GM21381 (cell line): ENCODE measurements at regions not wholly inside any gene's neighbourhood (a gene's known extent, or its start where the extent isn't known, plus 50 kb on each side); places are given as distances from the start of the nearest gene placed in this dataset.
"Not testable (repeated sequence)": the region's sequence is repeated elsewhere in the genome, so short reads cannot be mapped to it uniquely, and the experiment has no call there.

ENCODE experiments used
- ATAC-seq: cut with Tn5 transposase; IDR thresholded peaks from one replicate; pipeline ENCODE4 v1.9.1; 2021; ENCODE audit warnings: mild to moderate bottlenecking, moderate library complexity; ENCODE audit not compliant: unreplicated experiment

DNA sequence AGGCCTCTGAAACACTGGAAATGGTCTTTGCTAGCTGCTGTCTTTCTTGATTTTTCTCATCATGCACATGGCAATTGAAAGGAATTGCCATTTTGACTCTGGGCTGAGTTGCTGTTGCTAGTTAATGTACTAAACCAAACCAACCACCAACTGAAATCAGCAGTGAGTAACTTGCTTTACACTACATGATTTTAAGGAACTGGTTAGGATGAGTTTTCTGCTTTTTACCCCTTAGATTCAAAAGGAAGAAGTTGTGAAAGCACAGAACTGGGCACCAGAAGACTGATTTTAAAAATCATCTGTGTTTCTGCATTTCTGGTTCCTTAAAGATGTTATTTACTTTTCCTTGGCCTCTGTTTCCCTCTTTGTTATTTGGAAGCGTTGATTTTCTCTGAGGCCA lies 361.9 kb downstream of the HLX start:
- no peak for ATAC-seq

DNA sequence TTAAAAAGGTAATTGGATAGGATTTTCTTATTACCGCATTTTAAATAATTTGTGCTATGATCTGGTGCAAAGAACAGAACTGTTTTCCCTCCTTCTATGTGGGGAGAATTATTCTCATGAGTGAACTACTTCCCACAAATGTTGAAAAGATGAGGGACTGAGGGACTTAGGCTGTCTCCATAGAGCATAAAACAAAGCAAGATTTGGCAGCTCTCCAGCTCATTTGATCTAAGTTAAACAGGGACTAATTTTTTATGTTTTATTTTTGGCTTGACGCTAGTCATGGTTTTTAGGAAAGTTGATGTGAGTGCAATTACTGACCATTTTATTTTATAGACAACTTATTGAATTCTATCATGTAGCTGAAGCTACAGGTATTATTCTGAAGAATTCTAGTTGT lies 362.3 kb downstream of the HLX start:
- no peak for ATAC-seq

DNA sequence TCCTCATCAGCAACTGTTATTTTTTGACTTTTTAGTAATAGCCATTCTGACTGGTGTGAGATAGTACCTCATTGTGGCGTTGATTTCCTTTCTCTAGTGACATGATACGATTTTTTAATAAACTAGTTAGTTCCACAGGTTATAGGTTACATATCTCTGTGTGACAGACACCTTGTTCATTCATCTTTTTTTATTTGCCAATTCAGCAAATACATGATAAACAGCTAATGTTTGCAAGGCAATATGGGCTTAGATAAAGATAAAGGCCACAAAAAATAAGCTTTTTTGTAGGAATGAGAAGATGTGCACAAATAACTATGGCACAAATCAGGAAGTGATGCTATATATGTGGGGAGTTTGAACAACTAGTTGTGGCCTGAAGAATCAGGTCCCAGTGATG lies 366.8 kb downstream of the HLX start:
- no peak for ATAC-seq

- ATAC-seq = no peak
Measured at GRCh38 chr1:221246628-221247415, 367.6 kb downstream of the HLX start.

DNA sequence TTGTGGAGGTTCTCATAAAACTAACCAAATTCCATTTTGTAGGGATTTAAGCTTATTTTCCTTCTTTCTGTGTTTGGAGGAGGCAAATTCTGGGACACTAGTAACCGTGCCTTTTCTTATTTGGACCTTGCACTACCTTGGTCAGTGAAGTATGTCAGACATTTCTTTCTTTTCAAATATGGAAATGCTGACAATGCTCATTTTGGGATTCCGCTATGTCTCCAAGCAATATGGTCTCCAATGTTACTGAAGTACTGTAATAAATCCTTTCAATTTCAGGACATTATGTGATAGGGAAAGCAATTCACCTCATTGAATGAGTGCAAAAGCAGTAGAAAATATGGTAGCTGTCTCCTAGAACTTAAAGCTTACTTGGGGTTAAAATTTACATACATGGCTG lies 372.3 kb downstream of the HLX start:
- ATAC-seq = no peak

DNA sequence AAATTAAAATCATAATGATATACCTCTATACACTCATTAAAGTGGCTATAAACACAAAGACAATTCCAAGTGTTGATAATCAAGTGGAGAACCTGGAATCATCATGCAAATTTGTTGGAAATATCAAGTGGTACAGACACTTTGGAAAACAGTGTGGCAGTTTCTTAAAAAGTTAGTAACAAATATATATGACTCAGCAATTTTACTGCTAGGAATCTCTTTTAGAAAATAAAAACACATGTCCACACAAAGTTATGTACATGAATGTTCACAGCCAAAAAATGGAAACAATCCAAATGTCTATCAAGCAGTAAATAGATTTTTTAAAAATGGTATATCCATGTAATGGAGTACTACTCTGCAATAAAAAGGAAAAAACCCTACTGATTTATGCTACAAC lies 375.6 kb downstream of the HLX start:
- ATAC-seq = no peak

DNA sequence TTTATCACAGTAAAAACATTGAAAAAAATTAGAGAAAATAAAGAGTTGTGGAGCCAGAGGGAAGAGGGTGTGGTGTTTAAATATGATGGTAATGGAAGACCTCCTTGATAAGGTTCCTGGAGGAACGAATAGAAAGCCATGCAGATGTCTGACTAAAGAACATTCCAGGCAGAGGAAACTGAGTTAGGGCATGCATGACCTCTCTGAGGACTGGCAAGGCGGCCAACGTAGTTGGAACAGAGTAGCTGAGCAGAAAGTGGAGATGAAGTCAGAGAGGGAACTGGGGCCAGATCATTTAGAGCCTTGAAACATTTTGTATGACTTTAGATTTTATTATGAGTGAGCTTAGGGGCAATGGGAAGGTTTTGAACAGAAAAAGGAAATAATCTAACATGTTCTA lies 377.5 kb downstream of the HLX start:
- ATAC-seq = no peak

DNA sequence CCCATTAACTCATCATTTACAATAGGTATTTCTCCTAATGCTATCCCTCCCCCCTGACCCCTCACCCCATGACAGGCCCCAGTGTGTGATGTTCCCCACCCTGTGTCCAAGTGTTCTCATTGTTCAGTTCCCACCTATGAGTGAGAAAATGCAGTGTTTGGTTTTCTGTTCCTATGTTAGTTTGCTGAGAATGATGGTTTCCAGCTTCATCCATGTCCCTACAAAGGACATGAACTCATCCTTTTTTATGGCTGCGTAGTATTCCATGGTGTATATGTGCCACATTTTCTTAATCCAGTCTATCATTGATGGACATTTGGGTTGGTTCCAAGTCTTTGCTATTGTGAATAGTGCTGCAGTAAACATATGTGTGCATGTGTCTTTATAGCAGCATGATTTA lies 378.3 kb downstream of the HLX start:
- ATAC-seq = not testable (repeated sequence)

DNA sequence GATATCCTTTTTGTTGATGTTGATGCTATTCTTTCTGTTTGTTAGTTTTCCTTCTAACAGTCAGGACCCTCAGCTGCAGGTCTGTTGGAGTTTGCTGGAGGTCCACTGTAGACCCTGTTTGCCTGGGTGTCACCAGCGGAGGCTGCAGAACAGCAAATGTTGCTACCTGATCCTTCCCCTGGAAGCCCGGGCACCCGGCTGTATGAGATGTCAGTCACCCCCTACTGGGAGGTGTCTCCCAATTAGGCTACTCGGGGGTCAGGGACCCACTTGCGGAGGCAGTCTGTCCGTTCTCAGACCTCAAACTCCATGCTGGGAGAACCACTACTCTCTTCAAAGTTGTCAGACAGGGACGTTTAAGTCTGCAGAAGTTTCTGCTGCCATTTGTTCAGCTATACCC lies 383.4 kb downstream of the HLX start:
- ATAC-seq = not testable (repeated sequence)

DNA sequence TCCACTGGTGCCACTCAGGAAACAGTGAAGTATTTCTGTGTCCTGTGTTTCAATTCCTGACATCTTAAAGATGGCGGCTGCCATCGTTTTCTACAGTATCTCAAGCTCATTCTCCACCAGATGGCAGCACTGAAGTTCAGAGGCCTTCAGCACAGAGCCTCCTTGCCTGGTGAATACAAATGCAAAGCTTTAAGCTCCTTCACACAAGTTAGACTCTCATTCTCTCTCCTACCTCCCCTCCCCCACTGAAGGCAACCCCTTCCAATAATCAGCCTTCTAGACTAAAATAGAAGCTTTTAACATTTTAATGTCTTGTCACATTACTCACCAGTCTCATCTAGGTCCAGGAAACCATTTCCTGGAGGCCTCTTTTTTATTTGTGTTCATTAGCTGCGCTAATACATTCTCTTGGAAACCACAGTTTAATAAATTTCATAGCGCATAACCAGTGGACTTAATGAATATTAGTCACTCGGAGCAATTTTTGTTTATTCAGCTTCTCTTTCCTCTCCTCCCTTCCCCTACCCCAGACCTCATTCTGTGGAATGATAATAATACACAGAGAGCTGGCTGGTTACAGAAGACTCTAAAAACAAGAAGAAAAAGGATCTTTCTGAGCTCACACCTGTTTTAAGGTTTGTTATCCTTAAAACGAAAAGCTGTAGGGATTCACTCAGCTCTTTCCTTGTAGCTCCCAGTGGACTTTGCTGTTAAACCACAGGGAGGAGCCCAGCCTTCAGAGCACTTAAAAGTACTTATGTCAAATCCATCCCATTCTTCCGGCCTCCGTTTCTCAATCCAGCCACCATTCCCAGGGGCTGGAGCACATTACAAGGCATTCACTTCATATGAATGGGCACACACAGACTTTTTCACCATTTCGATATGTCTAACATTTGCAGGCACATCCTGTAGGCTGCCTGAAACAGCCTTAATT lies 384.9 kb downstream of the HLX start:
- peak; percentile 95 for ATAC-seq

DNA sequence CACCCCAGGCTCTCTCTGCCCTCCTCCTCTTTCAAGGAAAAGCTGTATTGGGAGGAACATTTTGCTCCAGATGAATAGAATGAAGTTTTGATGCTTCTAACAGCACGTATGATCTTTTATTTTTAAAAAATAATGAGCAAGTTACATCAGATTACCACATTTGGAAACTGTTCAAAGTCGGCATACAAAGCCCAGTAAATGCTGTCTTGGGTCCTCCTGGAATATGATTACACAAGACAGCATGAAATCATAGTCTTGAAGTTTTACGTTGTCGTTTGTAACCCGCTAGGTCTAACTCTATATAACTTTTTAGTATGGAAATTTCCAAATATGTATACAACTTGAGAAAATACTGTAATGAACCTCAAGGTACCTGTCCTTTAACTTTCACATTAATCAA lies 385.6 kb downstream of the HLX start:
- ATAC-seq = no peak

DNA sequence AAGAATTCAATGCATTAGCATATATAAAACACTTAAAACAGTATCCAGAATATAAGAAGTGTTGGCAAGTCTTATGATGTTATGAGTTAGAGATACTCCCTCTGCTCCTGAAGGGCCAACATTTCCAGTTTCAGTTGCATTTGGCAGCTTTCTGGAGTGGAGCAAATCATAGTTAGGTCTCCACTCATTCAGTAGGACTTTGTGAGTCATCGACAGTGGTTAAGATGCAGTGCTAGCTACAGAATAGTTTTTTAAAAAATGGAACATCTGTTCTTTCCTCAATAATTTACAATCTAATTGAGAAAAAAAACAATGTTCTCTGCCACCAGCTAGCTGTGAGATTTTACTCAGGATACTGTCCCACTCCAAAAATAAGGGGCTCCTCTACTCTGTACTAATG lies 389.1 kb downstream of the HLX start:
- no peak for ATAC-seq

- ATAC-seq = no peak
Measured at GRCh38 chr1:221271701-221272100, 392.5 kb downstream of the HLX start.

DNA sequence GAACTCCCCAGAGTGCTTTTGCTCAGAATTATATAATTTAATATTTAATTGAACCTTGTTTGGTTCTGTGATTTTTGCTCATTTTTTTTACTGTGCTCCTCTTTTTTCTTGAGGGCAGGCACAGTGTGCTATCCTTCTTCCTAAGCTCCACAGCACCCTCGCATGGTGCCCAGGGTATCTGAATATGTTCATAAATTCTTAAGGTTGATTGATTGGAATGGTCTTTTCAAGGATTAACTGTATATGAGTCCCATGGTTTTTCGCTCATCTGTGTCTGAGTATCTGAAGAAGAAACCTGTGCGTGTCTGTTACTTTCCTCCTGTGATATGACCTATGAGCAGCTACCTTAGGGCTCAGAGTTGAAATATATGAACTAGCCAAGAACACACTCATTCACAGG lies 393.7 kb downstream of the HLX start:
- no peak for ATAC-seq

DNA sequence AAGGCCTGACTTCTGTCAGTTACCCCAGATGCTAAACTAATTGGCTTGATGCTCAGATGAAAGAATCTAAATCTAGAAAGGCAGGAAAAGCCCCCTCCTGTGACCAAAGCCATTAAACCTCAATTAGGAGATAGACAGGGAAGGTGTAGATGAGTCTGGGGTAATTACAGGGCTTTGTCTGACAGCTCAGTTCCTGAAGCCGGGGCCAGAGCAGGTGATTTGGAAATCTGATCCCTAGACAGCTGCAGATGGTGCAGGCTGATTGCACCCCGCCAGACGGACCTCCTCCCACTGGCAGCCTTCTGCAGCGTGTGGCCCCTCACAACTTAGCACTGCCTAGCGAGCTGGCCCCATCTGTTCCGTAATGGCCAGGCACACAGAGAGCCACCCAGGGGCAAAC lies 395.1 kb downstream of the HLX start:
- no peak for ATAC-seq

GRCh38 chr1:221276896-221277409 lies 397.7 kb downstream of the HLX start:
- no peak for ATAC-seq

DNA sequence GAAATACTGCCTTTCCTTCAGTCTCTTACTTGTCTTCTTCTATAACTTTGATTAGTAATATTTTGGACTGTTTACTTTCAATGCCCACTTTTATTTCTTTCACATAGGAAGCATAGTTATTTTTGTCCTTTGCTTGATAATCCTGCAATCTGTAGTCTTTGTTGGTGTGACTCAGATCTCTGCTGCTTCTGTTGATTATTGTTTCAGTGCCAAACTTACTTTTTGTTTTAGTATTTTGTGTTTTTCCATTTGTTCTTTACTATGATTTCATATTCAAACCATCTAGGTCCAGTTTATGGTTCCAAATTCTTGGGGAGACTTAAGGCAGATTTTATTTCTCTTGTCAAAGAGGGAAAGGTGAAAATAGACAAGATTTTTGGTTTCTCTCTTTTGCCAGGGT lies 399.9 kb downstream of the HLX start:
- ATAC-seq = no peak

DNA sequence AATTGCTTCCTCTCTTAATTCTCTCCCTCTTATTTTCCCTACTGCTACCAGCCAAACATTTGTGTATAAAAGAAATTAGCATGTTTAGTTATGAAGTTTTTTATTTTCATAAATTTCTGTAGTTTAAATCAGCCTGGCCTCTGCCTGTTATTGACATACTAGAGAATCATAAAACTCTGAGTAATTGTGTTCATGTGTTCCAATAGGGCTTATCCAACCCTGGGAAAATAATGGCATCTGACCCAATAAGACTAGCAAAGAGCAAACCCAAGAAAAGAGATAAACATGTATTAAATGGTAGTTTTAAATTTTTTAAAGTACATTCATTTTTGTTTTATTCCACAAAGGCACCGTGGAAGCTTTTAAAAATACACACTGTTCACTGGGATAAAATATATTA lies 404.3 kb downstream of the HLX start:
- no peak for ATAC-seq

DNA sequence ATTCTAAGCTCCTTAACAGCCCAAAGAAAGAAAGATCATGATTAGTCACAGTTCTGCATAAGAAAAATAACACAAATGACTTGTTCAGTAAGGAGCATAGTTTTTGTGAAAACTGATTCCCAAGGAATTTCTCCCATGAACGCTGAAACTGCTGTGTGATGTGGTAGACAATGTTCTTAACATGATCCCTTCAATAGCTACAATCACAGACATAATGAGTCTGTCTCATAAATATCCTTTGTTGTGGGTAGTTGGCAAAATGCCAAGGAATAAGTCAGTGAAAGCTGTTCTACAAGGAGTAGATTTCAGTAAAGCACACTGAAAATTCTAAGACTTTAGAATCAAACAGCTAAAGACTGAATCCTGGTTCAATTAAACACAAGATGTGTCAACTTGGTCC lies 404.8 kb downstream of the HLX start:
- ATAC-seq = no peak

DNA sequence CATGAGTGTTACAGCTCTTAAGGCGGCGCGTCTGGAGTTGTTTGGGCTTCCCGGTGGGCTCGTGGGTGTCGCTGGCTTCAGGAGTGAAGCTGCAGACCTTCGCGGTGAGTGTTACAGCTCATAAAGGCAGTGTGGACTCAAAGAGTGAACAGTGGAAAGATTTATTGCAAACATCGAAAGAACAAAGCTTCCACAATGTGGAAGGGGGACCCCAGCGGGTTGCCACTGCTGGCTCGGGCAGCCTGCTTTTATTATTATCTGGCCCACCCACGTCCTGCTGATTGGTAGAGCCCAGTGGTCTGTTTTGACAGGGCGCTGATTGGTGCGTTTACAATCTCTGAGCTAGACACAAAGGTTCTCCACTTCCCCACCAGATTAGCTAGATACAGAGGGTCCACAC lies 405.7 kb downstream of the HLX start:
- not testable (repeated sequence) for ATAC-seq

DNA sequence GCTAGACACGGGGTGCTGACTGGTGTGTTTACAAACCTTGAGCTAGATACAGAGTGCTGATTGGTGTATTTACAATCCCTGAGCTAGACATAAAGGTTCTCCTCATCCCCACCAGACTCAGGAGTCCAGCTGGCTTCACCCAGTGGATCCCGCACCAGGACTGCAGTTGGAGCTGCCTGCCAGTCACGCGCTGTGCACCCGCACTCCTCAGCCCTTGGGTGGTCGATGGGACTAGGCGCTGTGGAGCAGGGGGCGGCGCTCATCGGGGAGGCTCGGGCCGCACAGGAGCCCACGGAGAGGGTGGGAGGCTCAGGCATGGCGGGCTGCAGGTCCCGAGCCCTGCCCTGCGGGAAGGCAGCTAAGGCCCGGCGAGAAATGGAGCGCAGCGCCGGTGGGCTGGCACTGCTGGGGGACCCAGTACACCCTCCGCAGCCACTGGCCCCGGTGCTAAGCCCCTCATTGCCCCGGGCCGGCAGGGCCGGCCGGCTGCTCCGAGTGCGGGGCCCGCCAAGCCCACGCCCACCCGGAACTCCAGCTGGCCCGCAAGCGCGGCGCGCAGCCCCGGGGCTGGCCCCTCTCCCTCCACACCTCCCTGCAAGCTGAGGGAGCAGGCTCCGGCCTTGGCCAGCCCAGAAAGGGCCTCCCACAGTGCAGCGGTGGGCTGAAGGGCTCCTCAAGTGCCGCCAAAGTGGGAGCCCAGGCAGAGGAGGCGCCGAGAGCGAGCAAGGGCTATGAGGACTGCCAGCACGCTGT lies 406.4 kb downstream of the HLX start:
- ATAC-seq = not testable (repeated sequence)
